ENCODE measurements at regions not wholly inside any gene's neighbourhood (a gene's known extent, or its start where the extent isn't known, plus 50 kb on each side); places are given as distances from the start of the nearest gene placed in this dataset.

DNA sequence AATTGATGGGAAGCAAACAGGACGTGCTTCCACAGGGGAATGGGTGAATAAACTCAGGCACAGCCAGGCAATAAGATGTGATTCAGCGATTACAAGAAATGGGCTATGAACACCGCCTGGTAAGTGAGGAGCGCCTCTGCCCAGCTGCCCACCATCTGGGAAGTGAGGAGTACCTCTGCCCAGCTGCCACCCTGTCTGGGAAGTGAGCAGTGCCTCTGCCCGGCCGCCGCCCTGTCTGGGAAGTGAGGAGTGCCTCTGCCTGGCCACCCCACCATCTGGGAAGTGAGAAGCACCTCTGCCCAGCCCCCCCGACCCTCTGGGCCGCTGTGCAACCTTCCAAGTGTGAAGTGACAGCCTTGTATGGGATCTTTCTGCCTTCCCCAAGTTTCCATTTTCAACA is 73.2 kb upstream of the PRR5 start:
- DNase-seq = no peak
- Histone ChIP-seq H3K27me3 (no peaks in the 10 kb centered on the region), H3K9me3 (no peaks in the 10 kb centered on the region), H3K36me3 (no peaks in the 10 kb centered on the region), H3K4me3 (no peak overlapping the region), H3K4me1 (no peaks in the 10 kb centered on the region), H3K27ac (no peak overlapping the region)
- in situ Hi-C loops (cut with MboI; ENCODE audit: low pct_ligation_motif_present in 1 of 4, low pct_unique_long_range_greater_than_20kb in 1 of 4, low sequenced_read_pairs in 3 of 4) = loop anchor here (5.0 to 10.0 kb wide), 3 partner anchors 544 to 637 kb away; no protein-coding TSS in a partner anchor
- intact Hi-C loops (cut with DNase I; ENCODE audit: low total_unique reads) = loop anchor here (5.0 kb wide), 2 partner anchors 547 to 637 kb away; no protein-coding TSS in a partner anchor
- 74% methylated on average over 9 of the region's 9 CpGs; no CpG with 5 or more reads in 1 of the 2 donors for WGBS, 2 donors (ENCODE audit: low coverage in 1 of 2)
- TF ChIP-seq, protein P1, sequence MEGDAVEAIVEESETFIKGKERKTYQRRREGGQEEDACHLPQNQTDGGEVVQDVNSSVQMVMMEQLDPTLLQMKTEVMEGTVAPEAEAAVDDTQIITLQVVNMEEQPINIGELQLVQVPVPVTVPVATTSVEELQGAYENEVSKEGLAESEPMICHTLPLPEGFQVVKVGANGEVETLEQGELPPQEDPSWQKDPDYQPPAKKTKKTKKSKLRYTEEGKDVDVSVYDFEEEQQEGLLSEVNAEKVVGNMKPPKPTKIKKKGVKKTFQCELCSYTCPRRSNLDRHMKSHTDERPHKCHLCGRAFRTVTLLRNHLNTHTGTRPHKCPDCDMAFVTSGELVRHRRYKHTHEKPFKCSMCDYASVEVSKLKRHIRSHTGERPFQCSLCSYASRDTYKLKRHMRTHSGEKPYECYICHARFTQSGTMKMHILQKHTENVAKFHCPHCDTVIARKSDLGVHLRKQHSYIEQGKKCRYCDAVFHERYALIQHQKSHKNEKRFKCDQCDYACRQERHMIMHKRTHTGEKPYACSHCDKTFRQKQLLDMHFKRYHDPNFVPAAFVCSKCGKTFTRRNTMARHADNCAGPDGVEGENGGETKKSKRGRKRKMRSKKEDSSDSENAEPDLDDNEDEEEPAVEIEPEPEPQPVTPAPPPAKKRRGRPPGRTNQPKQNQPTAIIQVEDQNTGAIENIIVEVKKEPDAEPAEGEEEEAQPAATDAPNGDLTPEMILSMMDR (IDR thresholded peaks at IDR 0.05) = no peak
- TF ChIP-seq EP300 (IDR thresholded peaks at IDR 0.05; ENCODE audit: low read depth) = no peak
- no peak for TF ChIP-seq POLR2A (IDR thresholded peaks at IDR 0.05)

DNA sequence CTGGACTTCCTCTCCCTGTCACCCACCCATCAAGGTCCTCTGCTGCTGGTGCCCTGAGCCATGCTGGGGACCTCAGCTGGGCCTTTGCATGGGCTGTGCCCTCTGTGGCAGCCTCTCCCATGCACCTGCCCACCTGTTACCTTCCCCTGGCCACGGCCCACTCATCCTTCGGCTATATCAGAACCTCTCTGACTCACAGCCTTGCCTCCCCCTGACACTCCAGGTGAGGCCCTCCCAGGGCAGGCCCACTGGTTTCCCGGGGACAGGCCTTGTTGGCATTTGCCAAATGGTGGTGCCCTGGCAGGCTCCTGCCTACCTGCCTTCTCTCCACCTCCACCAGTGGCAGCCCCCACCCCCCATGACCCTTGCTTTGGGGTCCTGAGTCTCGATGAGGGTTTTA is 73.7 kb upstream of the PRR5 start:
- intact Hi-C loops (cut with DNase I; ENCODE audit: low total_unique reads) = loop anchor here (5.0 kb wide), 2 partner anchors 546 to 636 kb away; no protein-coding TSS in a partner anchor
- no peaks in the 10 kb centered on the region for H3K4me1 ChIP-seq
- no peak overlapping the region for H3K4me3 ChIP-seq
- no peak overlapping the region for H3K27ac ChIP-seq
- H3K36me3 ChIP-seq = no peaks in the 10 kb centered on the region
- in situ Hi-C loops (cut with MboI; ENCODE audit: low pct_ligation_motif_present in 1 of 4, low pct_unique_long_range_greater_than_20kb in 1 of 4, low sequenced_read_pairs in 3 of 4) = loop anchor here (5.0 to 10.0 kb wide), 3 partner anchors 543 to 636 kb away; no protein-coding TSS in a partner anchor
- H3K27me3 ChIP-seq = no peaks in the 10 kb centered on the region
- DNase-seq = no peak
- 75% methylated on average over 4 of the region's 4 CpGs; no CpG with 5 or more reads in 1 of the 2 donors for WGBS, 2 donors (ENCODE audit: low coverage in 1 of 2)
- TF ChIP-seq, protein P1 (IDR thresholded peaks at IDR 0.05) = no peak
- TF ChIP-seq POLR2A (IDR thresholded peaks at IDR 0.05) (no peak), POLR2AphosphoS5 (IDR thresholded peaks at IDR 0.05) (no peak), EP300 (IDR thresholded peaks at IDR 0.05; ENCODE audit: low read depth) (no peak)
- H3K9me3 ChIP-seq = no peaks in the 10 kb centered on the region

DNA sequence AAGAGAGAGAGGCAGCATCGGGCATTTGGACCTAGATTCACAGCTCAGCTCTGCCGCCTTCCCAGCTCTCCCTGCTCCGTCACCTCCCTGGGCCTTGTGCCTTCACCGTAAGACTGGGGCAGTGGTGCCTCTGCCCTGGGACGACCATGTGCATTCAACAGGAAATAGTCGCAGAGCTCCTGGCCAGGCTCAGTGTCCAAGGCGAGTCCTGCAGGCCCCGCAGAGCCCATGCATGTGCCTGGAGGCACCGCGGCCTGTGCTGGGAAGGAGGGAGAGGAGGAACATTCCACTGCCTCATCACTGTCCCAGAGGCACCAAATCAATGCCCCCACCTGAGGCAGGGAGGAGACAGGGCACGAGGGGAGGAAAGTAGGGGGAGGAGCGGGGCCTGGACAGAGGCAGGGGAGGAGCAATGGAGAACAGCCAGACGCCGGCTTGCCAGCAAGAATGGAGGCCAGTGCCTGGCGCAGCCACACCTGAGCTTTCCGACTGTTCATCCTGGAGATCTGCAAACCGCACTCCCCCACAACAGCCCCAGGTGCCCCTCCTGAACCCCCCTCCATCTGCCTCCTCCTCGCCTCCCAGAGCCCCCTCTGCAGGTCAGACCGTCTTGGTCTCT is 74.4 kb upstream of the PRR5 start:
- WGBS, 2 donors (ENCODE audit: low coverage in 1 of 2) = 64 to 70% methylated on average over 2 to 19 of the region's 19 CpGs
- Histone ChIP-seq H3K4me1 (no peaks in the 10 kb centered on the region), H3K36me3 (no peaks in the 10 kb centered on the region), H3K9me3 (no peaks in the 10 kb centered on the region), H3K4me3 (no peak overlapping the region), H3K27me3 (no peaks in the 10 kb centered on the region), H3K27ac (no peak overlapping the region)
- DNase-seq = no peak
- intact Hi-C loops (cut with DNase I; ENCODE audit: low total_unique reads) (loop anchor here (5.0 kb wide), 2 partner anchors 545 to 635 kb away; no protein-coding TSS in a partner anchor), in situ Hi-C loops (cut with MboI; ENCODE audit: low pct_ligation_motif_present in 1 of 4, low pct_unique_long_range_greater_than_20kb in 1 of 4, low sequenced_read_pairs in 3 of 4) (loop anchor here (5.0 to 10.0 kb wide), 3 partner anchors 543 to 635 kb away; no protein-coding TSS in a partner anchor)
- TF ChIP-seq POLR2AphosphoS5 (IDR thresholded peaks at IDR 0.05) = no peak
- TF ChIP-seq, protein P1 (IDR thresholded peaks at IDR 0.05) = no peak
- TF ChIP-seq POLR2A (IDR thresholded peaks at IDR 0.05) = no peak
- TF ChIP-seq EP300 (IDR thresholded peaks at IDR 0.05; ENCODE audit: low read depth) = no peak

DNA sequence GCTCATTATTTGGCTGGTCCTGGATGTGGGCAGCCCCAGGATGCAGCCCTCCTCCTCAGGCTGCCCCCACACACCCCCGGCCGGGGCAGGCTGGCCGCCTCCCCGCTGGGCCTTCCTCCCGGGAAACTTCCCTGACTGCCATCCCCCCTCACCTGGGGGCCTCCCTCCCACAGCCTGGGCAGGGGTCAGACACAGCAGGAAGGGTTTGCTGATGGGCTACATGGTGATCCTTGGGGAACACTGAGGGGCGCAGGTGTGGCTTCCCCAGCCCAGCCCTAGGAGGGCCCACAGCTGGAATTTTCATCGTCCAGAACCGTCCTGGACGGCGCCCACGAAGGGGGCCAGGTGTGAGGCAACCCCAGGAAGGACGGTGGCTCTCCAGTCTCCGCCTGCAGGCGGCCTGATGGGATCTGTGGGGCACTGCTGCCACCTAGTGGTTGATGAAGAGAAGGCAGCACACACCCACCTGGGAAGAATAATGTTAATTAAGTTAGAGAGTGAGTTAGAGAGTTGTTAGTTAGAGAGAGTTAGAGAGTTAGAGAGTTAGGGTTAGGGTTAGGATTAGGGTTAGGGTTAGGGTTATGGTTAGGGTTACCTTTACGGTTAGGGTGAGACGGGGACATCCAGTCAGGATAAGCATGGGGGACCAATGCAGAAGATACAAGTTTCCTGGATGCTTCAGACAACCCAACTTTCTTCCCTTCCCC is 75.9 kb upstream of the PRR5 start:
- in situ Hi-C loops (cut with MboI; ENCODE audit: low pct_ligation_motif_present in 1 of 4, low pct_unique_long_range_greater_than_20kb in 1 of 4, low sequenced_read_pairs in 3 of 4) = loop anchor here (5.0 to 10.0 kb wide), 3 partner anchors 541 to 634 kb away; no protein-coding TSS in a partner anchor
- H3K9me3 ChIP-seq = no peaks in the 10 kb centered on the region
- H3K36me3 ChIP-seq = no peaks in the 10 kb centered on the region
- no peak for TF ChIP-seq POLR2A (IDR thresholded peaks at IDR 0.05)
- TF ChIP-seq, protein P1 (IDR thresholded peaks at IDR 0.05) = peak; percentile 97 to 100 (median 99)
- WGBS, 2 donors (ENCODE audit: low coverage in 1 of 2) = 9% methylated on average over 16 of the region's 16 CpGs; no CpG with 5 or more reads in 1 of the 2 donors
- peaks cover 3% of the 10 kb centered on the region for H3K27me3 ChIP-seq
- intact Hi-C loops (cut with DNase I; ENCODE audit: low total_unique reads) = loop anchor here (5.0 kb wide), 2 partner anchors 544 to 634 kb away; no protein-coding TSS in a partner anchor
- no peak overlapping the region for H3K27ac ChIP-seq
- H3K4me1 ChIP-seq = no peaks in the 10 kb centered on the region
- DNase-seq = peak; percentile 76
- no peak overlapping the region for H3K4me3 ChIP-seq

Measured in transverse colon (tissue), 4 donors.